Astrocyte (in vitro differentiated cells and primary cell): ENCODE measurements at regions not wholly inside any gene's neighbourhood (a gene's known extent, or its start where the extent isn't known, plus 50 kb on each side); places are given as distances from the start of the nearest gene placed in this dataset.

Source experiments
- DNase-seq: peaks from one replicate; pipeline ENCODE4 v3.0.0-alpha.2; 2010; ENCODE audit warnings: low read depth
- FAIRE-seq: peaks from 2 replicates; lab custom pipeline; 2011; peaks lifted over from hg19 to GRCh38; lab: Jason Lieb, UNC
- H2AFZ ChIP-seq: 2 replicates; pipeline ENCODE4 v1.6.0; 2012; ENCODE audit warnings: low read depth, low read length, inconsistent platforms
- H3K27ac ChIP-seq: 2 replicates; pipeline ENCODE4 v1.5.1; 2011; ENCODE audit warnings: low read depth, low read length, inconsistent platforms
- H3K27me3 ChIP-seq: 2 replicates; pipeline ENCODE4 v1.6.0; 2011; ENCODE audit warnings: low read length, inconsistent platforms; ENCODE audit not compliant: insufficient read depth
- H3K36me3 ChIP-seq: 2 replicates; pipeline ENCODE4 v1.5.1; 2011; ENCODE audit warnings: low read length, inconsistent platforms; ENCODE audit not compliant: insufficient read depth
- H3K4me1 ChIP-seq: 2 replicates; pipeline ENCODE4 v1.5.1; 2011; ENCODE audit warnings: low read length, inconsistent platforms; ENCODE audit not compliant: insufficient read depth
- H3K4me2 ChIP-seq: 2 replicates; pipeline ENCODE4 v1.6.0; 2012; ENCODE audit warnings: low read length, inconsistent platforms
- H3K4me3 ChIP-seq: 2 replicates; pipeline ENCODE4 v1.5.1; 2011; ENCODE audit warnings: low read depth, mild to moderate bottlenecking, low read length, inconsistent platforms; ENCODE audit not compliant: insufficient read depth
- H3K79me2 ChIP-seq: 2 replicates; pipeline ENCODE4 v1.6.0; 2012; ENCODE audit warnings: mild to moderate bottlenecking, low read length, inconsistent platforms; ENCODE audit not compliant: insufficient read depth
- H3K9ac ChIP-seq: 2 replicates; pipeline ENCODE4 v1.6.0; 2012; ENCODE audit warnings: mild to moderate bottlenecking, low read length, inconsistent platforms
- H3K9me3 ChIP-seq: 2 replicates; pipeline ENCODE4 v1.5.1; 2012; ENCODE audit warnings: low read depth, mild to moderate bottlenecking, low read length, inconsistent platforms; ENCODE audit not compliant: insufficient read depth
- H4K20me1 ChIP-seq: 2 replicates; pipeline ENCODE4 v1.6.0; 2012; ENCODE audit warnings: low read length, inconsistent platforms; ENCODE audit not compliant: insufficient read depth
- H3K27ac Mint-ChIP-seq: one replicate; pipeline ENCODE4 v1.8.0; 2021; ENCODE audit warnings: mild to moderate bottlenecking, mixed read lengths; ENCODE audit not compliant: unreplicated experiment
- H3K27me3 Mint-ChIP-seq: one replicate; pipeline ENCODE4 v1.8.0; 2021; ENCODE audit warnings: low read depth, mixed read lengths; ENCODE audit not compliant: unreplicated experiment
- H3K36me3 Mint-ChIP-seq: one replicate; pipeline ENCODE4 v1.8.0; 2021; ENCODE audit warnings: low read depth, mixed read lengths; ENCODE audit not compliant: unreplicated experiment
- H3K4me1 Mint-ChIP-seq: one replicate; pipeline ENCODE4 v1.8.0; 2021; ENCODE audit warnings: low read depth, mixed read lengths; ENCODE audit not compliant: unreplicated experiment
- H3K4me3 Mint-ChIP-seq: one replicate; pipeline ENCODE4 v1.8.0; 2021; ENCODE audit warnings: mild to moderate bottlenecking, moderate library complexity, mixed read lengths; ENCODE audit not compliant: unreplicated experiment
- H3K9me3 Mint-ChIP-seq: one replicate; pipeline ENCODE4 v1.8.0; 2021; ENCODE audit warnings: mild to moderate bottlenecking, mixed read lengths; ENCODE audit not compliant: unreplicated experiment
- CTCF ChIP-seq: IDR thresholded peaks from 2 replicates; pipeline ENCODE4 v1.5.1; 2011; ENCODE audit warnings: low read depth, mild to moderate bottlenecking, inconsistent platforms, low read length, moderate library complexity; ENCODE audit not compliant: insufficient read depth
- EZH2 ChIP-seq: IDR thresholded peaks from 2 replicates; pipeline ENCODE4 v1.6.1; 2012; ENCODE audit warnings: mild to moderate bottlenecking, low read length, inconsistent platforms; ENCODE audit not compliant: insufficient read depth

- H3K79me2 ChIP-seq: no peaks in the 10 kb centered on the region
- H3K27ac ChIP-seq: no peak overlapping the region
- H4K20me1 ChIP-seq: no peaks in the 10 kb centered on the region
- H3K27ac Mint-ChIP-seq: peak overlapping the region; percentile 70
- peak overlapping the region; percentile 21 for H3K4me3 Mint-ChIP-seq
- no peak overlapping the region for H3K4me3 ChIP-seq
- H3K27me3 Mint-ChIP-seq: no peaks in the 10 kb centered on the region
- FAIRE-seq (no peak), DNase-seq (peak; percentile 60)
- TF ChIP-seq EZH2 (no peak), CTCF (no peak)
- H3K9me3 ChIP-seq: no peaks in the 10 kb centered on the region
- no peaks in the 10 kb centered on the region for H3K9me3 Mint-ChIP-seq
- H3K4me1 ChIP-seq: no peaks in the 10 kb centered on the region
- H3K27me3 ChIP-seq: no peaks in the 10 kb centered on the region
- H3K9ac ChIP-seq: no peak overlapping the region
- no peak overlapping the region for H2AFZ ChIP-seq
- H3K36me3 ChIP-seq: no peaks in the 10 kb centered on the region
- no peaks in the 10 kb centered on the region for H3K36me3 Mint-ChIP-seq
- peaks cover 23% of the 10 kb centered on the region for H3K4me1 Mint-ChIP-seq
- H3K4me2 ChIP-seq: no peak overlapping the region
Observed at GRCh38 chr14:53668897-53669296, 287.7 kb downstream of the BMP4 start.

DNA sequence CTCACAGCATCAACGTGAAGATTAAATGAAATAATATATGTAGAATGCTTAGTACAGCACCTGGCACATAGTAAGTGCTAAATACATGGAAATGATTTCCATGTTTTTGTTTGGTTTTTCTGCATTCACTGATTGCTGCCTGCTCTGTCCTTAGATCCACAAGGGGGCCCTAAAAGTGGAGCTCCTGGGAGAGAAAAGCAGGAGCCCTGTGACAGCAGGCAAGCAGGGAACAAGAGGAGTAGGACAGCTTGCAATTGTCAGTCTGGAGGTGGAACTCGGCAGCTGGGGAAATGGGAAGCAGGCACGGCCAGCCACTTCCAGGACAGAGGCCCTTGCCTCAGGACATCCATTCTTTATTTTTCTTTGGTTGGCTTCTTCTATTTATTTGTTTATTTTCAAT lies 292.9 kb downstream of the BMP4 start:
- no peaks in the 10 kb centered on the region for H3K36me3 ChIP-seq
- Mint-ChIP-seq H3K36me3 (no peaks in the 10 kb centered on the region), H3K9me3 (no peaks in the 10 kb centered on the region), H3K27me3 (no peaks in the 10 kb centered on the region), H3K27ac (no peak overlapping the region), H3K4me3 (no peak overlapping the region), H3K4me1 (peaks cover 12% of the 10 kb centered on the region)
- no peak overlapping the region for H3K9ac ChIP-seq
- H2AFZ ChIP-seq: no peak overlapping the region
- no peaks in the 10 kb centered on the region for H3K27me3 ChIP-seq
- H3K4me3 ChIP-seq: no peak overlapping the region
- H3K27ac ChIP-seq: no peak overlapping the region
- no peak for DNase-seq
- no peaks in the 10 kb centered on the region for H3K9me3 ChIP-seq
- no peak for FAIRE-seq
- H4K20me1 ChIP-seq: no peaks in the 10 kb centered on the region
- TF ChIP-seq EZH2: no peak
- peak; percentile 20 for TF ChIP-seq CTCF
- H3K79me2 ChIP-seq: no peaks in the 10 kb centered on the region
- H3K4me2 ChIP-seq: no peak overlapping the region
- H3K4me1 ChIP-seq: no peaks in the 10 kb centered on the region

GRCh38 chr14:53655080-53655785 lies 301.4 kb downstream of the BMP4 start:
- Histone ChIP-seq H3K4me1 (no peaks in the 10 kb centered on the region), H3K27me3 (peaks cover 2% of the 10 kb centered on the region), H4K20me1 (no peaks in the 10 kb centered on the region), H3K27ac (no peak overlapping the region), H3K4me2 (no peak overlapping the region), H2AFZ (no peak overlapping the region), H3K36me3 (no peaks in the 10 kb centered on the region), H3K4me3 (no peak overlapping the region), H3K9me3 (no peaks in the 10 kb centered on the region), H3K9ac (no peak overlapping the region), H3K79me2 (no peaks in the 10 kb centered on the region)
- no peak overlapping the region for H3K4me3 Mint-ChIP-seq
- H3K27me3 Mint-ChIP-seq: peaks cover 3% of the 10 kb centered on the region
- TF ChIP-seq EZH2 (no peak), CTCF (no peak)
- peaks cover 21% of the 10 kb centered on the region for H3K4me1 Mint-ChIP-seq
- peaks cover 2% of the 10 kb centered on the region for H3K36me3 Mint-ChIP-seq
- no peak overlapping the region for H3K27ac Mint-ChIP-seq
- no peak for FAIRE-seq
- peaks cover 3% of the 10 kb centered on the region for H3K9me3 Mint-ChIP-seq
- DNase-seq: no peak
